ENCODE measurements at regions not wholly inside any gene's neighbourhood (a gene's known extent, or its start where the extent isn't known, plus 50 kb on each side); places are given as distances from the start of the nearest gene placed in this dataset.

DNA sequence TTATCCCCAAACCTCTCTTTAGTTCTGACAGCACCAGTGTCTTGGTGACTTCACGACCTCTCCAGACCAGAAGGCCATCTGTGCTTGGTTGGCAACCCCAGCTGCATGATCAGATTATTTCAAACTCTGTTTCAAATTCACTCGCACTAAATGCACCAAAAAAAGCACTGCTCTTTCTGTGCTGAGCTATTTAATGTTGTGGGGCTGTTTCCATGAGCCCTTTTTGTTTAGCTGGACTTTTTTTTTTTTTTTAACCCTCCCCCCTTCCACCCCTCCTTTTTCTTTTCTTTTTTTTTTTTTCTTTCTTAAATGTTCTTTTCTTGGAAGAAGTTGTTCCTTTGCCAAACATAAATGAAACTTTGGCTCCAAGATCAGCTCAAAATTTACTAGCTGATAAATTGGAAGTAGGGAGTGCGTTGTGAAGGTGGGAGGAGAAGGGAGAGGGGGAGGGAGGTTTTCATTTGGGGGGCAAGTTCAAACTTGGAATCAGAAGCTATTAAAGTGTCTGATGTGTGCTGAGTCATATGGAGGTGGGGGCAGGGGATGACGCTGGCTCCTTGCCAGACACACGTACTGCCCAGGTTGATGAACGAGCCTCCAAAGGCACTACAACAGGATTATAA lies 543.0 kb upstream of the TNP1 start:
- no peak for DNase-seq

GRCh38 chr2:217402144-217402543 lies 542.3 kb upstream of the TNP1 start:
- no peak for DNase-seq

GRCh38 chr2:217399291-217399690 lies 539.4 kb upstream of the TNP1 start:
- no peak for DNase-seq

DNA sequence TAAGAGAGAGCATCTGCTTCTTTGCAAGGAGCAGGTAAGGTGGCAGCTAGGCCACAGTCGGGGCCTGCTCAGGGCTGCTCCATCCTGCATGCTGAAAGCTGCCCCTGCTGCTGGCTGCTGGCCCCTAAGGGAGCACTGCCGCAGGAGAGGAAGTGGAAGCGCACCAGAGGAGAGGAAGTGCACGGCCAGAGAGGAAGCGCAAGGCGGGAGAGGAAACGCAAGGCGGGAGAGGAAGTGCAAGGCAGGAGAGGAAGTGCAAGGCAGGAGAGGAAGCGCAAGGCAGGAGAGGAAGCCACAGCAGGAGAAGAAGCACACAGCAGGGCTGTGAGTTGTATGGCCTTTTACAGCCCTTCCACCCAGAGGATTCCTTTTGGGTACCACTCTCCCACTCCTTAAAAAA lies 539.0 kb upstream of the TNP1 start:
- DNase-seq, result peak in 1 of 2 experiments; percentile 4

DNA sequence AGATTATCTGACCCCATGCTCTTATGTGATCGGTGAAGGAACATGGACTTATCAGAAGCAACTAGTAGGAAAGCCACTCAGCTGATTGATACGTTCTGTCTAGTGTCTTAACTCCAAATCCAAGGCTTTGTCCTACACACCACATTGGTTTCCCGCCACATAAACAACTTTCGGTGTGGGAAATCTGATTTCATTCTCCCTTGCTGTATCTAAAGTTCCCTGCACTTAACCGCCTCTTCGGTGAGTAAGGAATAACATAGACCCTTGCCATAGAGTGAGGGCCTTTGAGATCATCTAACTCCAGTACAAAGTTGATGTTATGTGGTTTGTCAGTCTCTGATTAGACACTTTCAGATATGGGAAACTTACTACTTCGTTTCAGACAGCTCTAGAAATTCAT lies 538.2 kb upstream of the TNP1 start:
- no peak for DNase-seq

GRCh38 chr2:217396586-217396985 lies 536.7 kb upstream of the TNP1 start:
- DNase-seq, result no peak

DNA sequence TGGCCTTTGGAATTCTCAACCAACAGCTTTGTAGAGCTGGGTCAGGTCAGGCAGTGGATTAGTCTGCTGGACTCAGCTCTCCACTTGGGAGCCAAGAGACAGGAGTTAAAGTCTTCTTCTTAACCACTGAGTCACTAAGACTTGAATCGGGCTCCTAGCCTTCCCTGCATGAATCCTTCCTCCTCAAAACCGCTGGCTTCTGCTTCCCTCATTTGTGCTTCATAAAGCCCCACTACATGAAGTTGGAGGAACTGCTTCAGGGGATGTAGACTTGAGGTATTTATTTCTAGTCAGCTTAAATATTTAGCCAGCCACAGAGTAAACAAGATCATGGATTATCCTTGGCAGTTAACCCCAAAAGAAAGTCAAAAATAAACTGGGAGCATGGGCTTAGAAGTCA lies 536.3 kb upstream of the TNP1 start:
- DNase-seq, result no peak

- DNase-seq, result no peak
Observed at GRCh38 chr2:217394510-217395351, 534.9 kb upstream of the TNP1 start.

- DNase-seq, result no peak
Observed at GRCh38 chr2:217393585-217394032, 533.7 kb upstream of the TNP1 start.

GRCh38 chr2:217392930-217393584 lies 533.2 kb upstream of the TNP1 start:
- no peak for DNase-seq

- DNase-seq, result no peak
Observed at GRCh38 chr2:217387776-217388387, 528.0 kb upstream of the TNP1 start.

DNA sequence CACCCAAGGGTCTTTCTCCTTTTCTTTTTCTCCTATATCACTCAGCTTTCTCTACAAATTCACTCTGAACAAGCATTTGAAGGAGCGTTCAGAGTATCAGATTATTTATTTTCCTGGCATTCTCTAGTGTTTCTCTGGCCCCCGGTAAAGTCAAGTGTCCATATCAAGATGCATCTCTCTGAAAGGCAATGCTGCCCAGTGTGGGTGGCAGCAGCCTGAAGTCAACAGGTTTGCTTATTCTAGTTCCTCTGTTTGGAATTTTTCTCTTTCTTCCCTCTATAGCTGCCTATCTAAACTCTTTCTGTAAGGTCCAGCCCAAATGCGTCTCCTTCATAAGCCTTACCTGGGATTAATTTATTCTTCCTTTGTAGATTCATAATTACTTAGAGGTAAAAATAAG lies 526.2 kb upstream of the TNP1 start:
- DNase-seq, result no peak

GRCh38 chr2:217383620-217384019 lies 523.8 kb upstream of the TNP1 start:
- DNase-seq, result no peak

- no peak for DNase-seq
Observed at GRCh38 chr2:217382794-217383193, 522.9 kb upstream of the TNP1 start.

DNA sequence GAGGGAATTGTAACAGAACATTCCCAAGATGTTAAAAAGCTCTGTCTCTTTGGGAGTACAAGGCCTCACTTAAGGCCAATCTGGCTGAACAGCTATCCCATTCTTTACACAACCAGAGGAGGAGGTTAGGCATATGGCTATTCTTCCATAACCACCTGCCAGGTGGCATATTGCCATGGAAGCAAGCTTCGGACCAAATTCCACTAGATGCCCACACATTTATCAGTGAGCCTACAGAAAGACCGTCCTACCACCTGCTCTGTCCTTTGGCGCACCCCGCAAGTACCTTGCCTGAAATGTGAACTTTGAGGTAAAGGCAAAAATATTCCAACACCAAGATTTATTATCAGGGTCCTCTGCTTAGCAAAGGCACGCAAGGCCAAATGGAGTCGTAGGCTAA lies 519.9 kb upstream of the TNP1 start:
- no peak for DNase-seq

- no peak for DNase-seq
Observed at GRCh38 chr2:217372794-217373193, 512.9 kb upstream of the TNP1 start.

DNA sequence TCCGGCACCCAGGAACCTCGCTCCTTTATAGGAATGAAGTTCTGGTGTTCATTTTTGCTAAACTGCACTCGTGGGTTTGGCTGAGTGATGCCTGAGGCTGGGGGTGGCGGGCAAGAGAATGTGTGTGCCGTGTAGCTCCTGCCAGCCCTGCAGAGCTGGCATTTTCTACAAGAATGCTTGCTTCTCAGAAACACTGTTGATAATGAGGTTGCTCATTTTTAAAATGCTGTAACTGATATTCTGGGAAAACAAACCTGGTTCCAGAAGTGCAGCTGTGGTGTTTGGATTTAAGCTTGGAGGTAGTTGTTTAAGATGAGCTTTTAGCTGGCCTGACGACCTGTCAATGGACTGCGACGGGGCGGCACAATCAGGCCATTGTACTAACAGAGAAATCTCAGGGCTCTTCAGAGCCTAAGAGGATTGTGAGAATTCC lies 511.9 kb upstream of the TNP1 start:
- no peak for DNase-seq

- no peak for DNase-seq
Observed at GRCh38 chr2:217370391-217370790, 510.5 kb upstream of the TNP1 start.

DNA sequence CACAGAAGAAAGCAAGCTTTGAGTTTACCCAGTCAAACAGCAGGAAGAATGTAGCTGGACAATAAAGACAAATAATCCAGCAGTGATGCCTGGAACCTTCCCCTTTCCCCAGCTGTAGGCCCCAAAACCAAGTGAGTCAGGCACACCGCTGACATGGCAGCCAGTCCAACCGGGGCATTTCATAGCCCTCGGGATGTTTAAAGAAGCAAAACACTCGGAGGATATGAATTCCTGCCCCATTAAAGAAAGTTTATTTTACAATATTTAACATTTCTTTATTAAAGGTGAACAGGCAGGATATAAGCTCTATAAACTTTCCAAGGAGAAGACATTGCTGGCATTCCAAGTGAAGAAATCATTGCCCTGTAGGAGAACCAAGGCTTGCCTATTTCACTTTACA lies 507.6 kb upstream of the TNP1 start:
- no peak for DNase-seq

DNA sequence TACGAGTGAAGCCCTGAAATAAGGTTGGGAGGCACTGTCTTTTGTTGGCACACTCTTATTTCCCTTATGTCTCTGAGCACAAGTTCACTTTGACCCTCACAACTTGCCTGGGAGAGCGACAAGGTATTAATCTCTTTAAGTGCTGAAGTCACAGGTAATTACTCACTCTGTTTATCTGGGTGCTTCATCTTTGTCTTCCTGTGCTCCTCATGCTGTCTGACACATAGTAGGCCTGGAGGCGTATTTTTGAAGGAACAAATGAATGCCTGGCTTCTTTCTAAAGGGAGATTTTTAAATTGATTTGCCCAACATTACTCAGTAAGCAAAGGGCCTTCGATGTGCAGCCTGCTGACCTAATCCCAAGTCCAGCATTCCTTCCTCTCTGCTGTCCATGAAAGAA lies 507.1 kb upstream of the TNP1 start:
- DNase-seq, result no peak

DNA sequence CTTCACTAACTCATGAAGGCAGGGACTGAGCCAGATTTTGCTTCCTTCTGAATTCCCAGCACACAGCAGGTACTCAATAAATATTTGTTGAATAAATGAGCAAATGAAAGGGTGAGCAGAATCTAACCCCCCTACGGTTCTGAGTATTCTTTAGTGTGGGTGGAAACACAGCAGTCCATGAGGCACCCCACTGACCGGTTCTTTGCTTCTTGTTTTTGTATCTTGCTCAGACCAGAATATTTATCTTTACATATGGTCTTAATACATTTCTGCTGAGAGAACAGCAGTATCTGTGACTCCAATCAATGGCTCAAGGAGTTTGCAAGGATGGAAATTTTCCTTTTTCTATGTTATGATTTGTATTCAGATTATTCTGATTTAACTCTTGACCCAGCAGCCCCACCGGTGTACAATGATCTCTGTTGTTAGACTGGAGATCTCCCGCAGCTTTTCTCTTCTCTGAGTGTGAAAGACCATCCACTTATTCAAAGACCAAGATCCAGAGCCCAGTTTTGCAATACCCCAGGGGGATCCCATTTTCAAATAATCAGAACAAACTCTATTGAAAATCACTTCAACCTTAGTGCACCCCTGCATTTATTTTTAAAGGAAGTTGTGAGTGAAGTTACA lies 506.5 kb upstream of the TNP1 start:
- no peak for DNase-seq

- no peak for DNase-seq
Observed at GRCh38 chr2:217365656-217366055, 505.8 kb upstream of the TNP1 start.

- DNase-seq, result no peak
Observed at GRCh38 chr2:217364224-217364623, 504.4 kb upstream of the TNP1 start.
